ENCODE measurements at regions not wholly inside any gene's neighbourhood (a gene's known extent, or its start where the extent isn't known, plus 50 kb on each side); places are given as distances from the start of the nearest gene placed in this dataset.

DNA sequence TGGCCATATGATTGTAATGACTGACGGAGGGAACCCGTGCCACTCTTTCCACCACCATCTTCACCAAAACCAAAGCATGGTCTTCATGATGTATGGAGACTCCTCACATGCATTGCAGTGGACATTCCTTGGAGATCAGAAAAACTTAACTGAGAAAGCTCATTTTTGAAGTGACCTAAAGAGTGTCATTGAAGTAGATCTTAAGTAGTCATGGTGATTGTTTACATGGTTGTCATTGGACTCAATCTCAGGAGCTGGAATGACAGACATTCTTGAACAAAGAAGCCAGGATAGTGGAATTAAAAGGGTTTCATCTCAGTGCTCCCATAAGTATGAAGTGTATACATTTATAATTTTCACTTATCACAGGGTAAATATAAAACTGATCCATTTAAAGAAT, 236.7 kb upstream of the IPO5 start:
- Histone ChIP-seq H3K27me3 (replicated peaks; ENCODE audit: insufficient read depth) (no peaks in the 10 kb centered on the region), H3K9me3 (no peaks in the 10 kb centered on the region), H3K36me3 (no peaks in the 10 kb centered on the region), H3K27ac (no peak overlapping the region), H3K4me3 (no peak overlapping the region), H3K4me1 (ENCODE audit: control insufficient read depth in 1 of 2, low read depth in 2 of 2) (no peaks in the 10 kb centered on the region)
- no peak for ATAC-seq (ENCODE audit: insufficient number of reproducible peaks, low FRiP score, low read depth)
- TF ChIP-seq, protein P1, sequence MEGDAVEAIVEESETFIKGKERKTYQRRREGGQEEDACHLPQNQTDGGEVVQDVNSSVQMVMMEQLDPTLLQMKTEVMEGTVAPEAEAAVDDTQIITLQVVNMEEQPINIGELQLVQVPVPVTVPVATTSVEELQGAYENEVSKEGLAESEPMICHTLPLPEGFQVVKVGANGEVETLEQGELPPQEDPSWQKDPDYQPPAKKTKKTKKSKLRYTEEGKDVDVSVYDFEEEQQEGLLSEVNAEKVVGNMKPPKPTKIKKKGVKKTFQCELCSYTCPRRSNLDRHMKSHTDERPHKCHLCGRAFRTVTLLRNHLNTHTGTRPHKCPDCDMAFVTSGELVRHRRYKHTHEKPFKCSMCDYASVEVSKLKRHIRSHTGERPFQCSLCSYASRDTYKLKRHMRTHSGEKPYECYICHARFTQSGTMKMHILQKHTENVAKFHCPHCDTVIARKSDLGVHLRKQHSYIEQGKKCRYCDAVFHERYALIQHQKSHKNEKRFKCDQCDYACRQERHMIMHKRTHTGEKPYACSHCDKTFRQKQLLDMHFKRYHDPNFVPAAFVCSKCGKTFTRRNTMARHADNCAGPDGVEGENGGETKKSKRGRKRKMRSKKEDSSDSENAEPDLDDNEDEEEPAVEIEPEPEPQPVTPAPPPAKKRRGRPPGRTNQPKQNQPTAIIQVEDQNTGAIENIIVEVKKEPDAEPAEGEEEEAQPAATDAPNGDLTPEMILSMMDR (IDR thresholded peaks at IDR 0.05) = no peak
- DNase-seq (ENCODE audit: low spot score) = no peak

DNA sequence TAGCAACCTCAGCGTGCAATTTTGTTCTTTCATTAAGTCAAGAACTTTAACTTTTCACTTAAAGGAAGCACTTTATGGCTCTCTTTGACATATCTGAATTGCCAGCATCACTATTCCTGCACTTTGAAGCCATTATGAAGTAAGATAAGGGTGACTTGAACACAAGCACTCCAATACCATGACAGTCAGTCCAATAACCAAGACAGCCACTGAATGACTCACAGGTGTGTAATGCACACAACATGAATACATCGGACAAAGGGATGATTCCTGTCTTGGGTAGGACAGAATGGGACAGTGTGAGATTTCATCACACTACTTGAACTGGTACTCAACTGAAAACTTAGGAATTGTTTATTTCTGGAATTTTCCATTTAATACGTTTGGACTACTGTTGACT, 233.7 kb upstream of the IPO5 start:
- TF ChIP-seq, protein P1 (IDR thresholded peaks at IDR 0.05) = no peak
- Histone ChIP-seq H3K27ac (no peak overlapping the region), H3K36me3 (no peaks in the 10 kb centered on the region), H3K27me3 (replicated peaks; ENCODE audit: insufficient read depth) (no peaks in the 10 kb centered on the region), H3K4me1 (ENCODE audit: control insufficient read depth in 1 of 2, low read depth in 2 of 2) (peaks cover 0 to 13% of the 10 kb centered on the region in 2 donors), H3K4me3 (no peak overlapping the region), H3K9me3 (no peaks in the 10 kb centered on the region)
- ATAC-seq (ENCODE audit: insufficient number of reproducible peaks, low FRiP score, low read depth) (no peak), DNase-seq (ENCODE audit: low spot score) (no peak)

DNA sequence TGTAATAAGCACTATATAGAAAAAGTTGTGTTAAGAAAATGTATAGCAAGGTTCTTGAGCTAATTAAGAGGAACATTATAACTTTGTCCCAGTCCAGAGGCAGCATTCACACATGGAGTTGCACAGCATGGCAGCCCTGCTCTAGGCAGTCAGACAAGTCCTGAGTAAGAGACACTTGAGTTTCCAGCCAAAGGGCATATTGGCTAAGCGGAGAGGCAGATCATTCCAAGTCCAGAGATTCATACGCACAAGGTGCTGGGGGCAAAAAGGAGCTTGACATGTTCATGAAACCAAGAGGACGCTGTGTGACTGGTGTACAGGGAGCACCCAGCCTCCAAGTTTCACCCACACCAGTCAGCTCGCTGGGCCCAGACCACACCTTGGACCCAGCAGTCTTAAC, 232.6 kb upstream of the IPO5 start:
- Histone ChIP-seq H3K4me1 (ENCODE audit: control insufficient read depth in 1 of 2, low read depth in 2 of 2) (peaks cover 0 to 25% of the 10 kb centered on the region in 2 donors), H3K27ac (no peak overlapping the region), H3K36me3 (no peaks in the 10 kb centered on the region), H3K4me3 (no peak overlapping the region), H3K27me3 (replicated peaks; ENCODE audit: insufficient read depth) (no peaks in the 10 kb centered on the region), H3K9me3 (no peaks in the 10 kb centered on the region)
- DNase-seq (ENCODE audit: low spot score) = no peak
- TF ChIP-seq, protein P1 (IDR thresholded peaks at IDR 0.05) = no peak
- no peak for ATAC-seq (ENCODE audit: insufficient number of reproducible peaks, low FRiP score, low read depth)

DNA sequence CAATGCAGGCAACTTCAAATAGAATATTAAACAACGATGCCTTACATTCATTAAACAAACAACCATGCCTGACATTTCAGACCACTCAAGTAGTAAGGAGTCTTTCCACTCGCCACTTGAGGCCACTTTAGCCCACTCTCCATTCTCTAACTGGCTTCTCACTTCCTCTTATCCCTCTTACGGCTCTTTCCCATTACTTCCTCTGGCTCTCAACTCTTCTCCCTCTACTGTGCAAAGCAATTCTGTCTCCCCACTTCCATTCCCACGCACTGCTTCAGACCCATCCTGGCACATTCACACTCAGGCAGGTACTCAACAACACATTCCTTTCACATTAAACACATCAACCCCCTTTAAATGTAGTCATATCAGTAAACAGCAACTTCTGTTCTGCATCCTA, 229.8 kb upstream of the IPO5 start:
- DNase-seq (ENCODE audit: low spot score) = no peak
- no peaks in the 10 kb centered on the region for H3K9me3 ChIP-seq
- H3K4me3 ChIP-seq = no peak overlapping the region
- ATAC-seq (ENCODE audit: insufficient number of reproducible peaks, low FRiP score, low read depth) = no peak
- peaks cover 0 to 43% of the 10 kb centered on the region in 2 donors for H3K4me1 ChIP-seq (ENCODE audit: control insufficient read depth in 1 of 2, low read depth in 2 of 2)
- H3K36me3 ChIP-seq = no peaks in the 10 kb centered on the region
- H3K27me3 ChIP-seq (replicated peaks; ENCODE audit: insufficient read depth) = no peaks in the 10 kb centered on the region
- H3K27ac ChIP-seq = peak overlapping the region in 1 of 2 donors; percentile 58
- TF ChIP-seq, protein P1 (IDR thresholded peaks at IDR 0.05) = no peak

DNA sequence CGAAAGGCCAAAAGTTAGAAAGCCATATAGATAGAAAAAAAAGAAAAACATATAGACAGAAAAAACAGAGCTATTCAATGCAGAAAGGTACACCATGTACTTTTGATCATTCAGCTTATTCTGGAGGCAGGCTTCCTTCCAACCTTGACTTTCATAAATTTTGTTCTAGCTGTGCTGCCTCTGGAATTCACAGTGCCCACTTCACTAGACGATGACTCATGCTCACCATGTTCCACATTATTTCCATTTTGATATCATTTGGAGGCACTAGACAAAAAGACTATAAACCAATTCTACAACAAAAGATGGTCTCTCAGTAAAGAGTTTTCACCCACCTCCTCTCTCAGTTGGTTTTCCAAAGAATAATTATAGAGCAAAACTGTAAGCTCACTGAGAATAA, 229.0 kb upstream of the IPO5 start:
- Histone ChIP-seq H3K27me3 (replicated peaks; ENCODE audit: insufficient read depth) (no peaks in the 10 kb centered on the region), H3K4me3 (no peak overlapping the region), H3K36me3 (no peaks in the 10 kb centered on the region), H3K27ac (no peak overlapping the region), H3K9me3 (no peaks in the 10 kb centered on the region), H3K4me1 (ENCODE audit: control insufficient read depth in 1 of 2, low read depth in 2 of 2) (peaks cover 0 to 43% of the 10 kb centered on the region in 2 donors)
- TF ChIP-seq, protein P1 (IDR thresholded peaks at IDR 0.05) = no peak
- DNase-seq (ENCODE audit: low spot score) = no peak
- no peak for ATAC-seq (ENCODE audit: insufficient number of reproducible peaks, low FRiP score, low read depth)

All from thoracic aorta (tissue), 2 donors.